ENCODE measurements at regions not wholly inside any gene's neighbourhood (a gene's known extent, or its start where the extent isn't known, plus 50 kb on each side); places are given as distances from the start of the nearest gene placed in this dataset.
"Not testable (repeated sequence)": the region's sequence is repeated elsewhere in the genome, so short reads cannot be mapped to it uniquely, and the experiment has no call there.

DNA sequence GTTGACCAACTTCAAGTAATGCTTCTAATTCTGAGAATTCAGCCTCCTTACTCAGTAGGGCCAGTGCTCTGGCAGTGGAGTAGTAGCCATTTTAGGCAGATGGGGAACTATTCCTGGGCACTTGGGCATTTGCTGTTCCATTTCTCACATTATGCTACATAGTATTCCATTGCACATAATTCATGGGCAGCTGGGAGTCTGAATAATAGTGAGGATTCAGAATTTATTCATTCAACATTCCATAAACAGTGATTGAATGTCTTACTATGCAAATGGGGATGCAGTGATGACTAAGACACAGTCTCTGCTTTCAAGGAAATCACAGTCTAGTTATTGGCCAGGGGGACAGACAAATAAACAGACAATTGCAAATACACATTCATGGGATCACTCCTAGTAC is 301.0 kb upstream of the KCNN2 start:
- no peak for DNase-seq

- no peak for DNase-seq
Observed at GRCh38 chr5:114062932-114063867, 298.7 kb upstream of the KCNN2 start.

- no peak for DNase-seq
Observed at GRCh38 chr5:114065912-114066311, 296.0 kb upstream of the KCNN2 start.

- no peak for DNase-seq
Observed at GRCh38 chr5:114070093-114070722, 291.7 kb upstream of the KCNN2 start.

- DNase-seq = no peak
Observed at GRCh38 chr5:114089259-114089658, 272.6 kb upstream of the KCNN2 start.

DNA sequence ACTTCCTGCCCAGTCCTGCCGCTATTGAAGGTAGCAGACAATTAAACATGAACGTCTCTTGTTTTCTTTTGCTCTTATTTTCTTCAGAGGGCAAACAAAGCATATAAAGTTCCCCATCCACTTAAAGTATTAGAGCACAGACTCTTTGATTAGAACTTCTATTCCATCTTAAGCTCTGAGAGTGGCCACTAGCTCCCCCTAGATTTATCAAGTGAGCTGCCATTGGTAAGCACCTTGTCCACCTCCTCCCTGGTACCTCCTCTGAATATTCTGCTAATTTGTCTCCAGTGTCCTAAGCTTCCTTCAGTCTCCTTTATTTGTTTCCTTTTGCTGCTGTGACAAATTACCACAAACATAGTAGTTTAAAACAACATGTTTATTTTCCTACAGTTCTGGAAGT is 264.3 kb upstream of the KCNN2 start:
- no peak for DNase-seq

DNA sequence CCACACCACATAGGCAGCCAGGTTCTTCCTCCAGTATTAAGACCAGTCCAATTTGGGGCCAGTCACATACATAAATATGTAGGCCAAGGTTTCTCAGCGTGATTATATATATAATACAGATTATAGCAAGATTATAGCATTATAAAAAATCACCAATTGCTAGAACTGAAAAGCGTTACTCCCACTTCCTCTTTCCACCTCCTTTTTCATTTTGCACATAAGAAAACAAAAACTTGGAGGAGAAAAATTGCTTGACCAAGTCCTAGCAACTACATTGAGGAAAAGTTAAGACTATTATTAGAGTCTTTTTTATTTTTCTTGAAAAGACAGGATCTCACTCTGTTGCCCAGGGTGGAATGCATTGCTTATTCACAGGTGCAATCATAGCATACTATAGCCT is 262.7 kb upstream of the KCNN2 start:
- no peak for DNase-seq

- no peak for DNase-seq
Observed at GRCh38 chr5:114101153-114101552, 260.7 kb upstream of the KCNN2 start.

DNA sequence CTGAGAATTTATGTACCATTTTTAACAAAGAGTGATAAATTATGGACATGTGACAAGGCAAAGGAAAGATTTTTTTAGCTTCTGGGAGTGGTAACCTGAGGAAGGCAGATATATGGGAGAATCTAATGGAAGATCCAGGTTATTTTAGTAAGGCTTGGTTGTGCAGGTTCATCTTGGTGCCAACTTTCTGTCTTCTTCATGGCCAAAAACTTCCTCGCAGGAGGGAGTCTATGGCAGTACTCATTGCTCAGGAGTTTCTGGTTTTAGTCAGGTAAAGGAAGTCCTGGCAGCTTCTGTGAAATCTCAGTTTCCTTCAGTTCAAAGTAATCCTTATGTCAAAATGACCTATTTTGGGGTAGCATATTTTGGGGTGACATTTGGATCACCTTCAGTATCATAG is 248.3 kb upstream of the KCNN2 start:
- no peak for DNase-seq

DNA sequence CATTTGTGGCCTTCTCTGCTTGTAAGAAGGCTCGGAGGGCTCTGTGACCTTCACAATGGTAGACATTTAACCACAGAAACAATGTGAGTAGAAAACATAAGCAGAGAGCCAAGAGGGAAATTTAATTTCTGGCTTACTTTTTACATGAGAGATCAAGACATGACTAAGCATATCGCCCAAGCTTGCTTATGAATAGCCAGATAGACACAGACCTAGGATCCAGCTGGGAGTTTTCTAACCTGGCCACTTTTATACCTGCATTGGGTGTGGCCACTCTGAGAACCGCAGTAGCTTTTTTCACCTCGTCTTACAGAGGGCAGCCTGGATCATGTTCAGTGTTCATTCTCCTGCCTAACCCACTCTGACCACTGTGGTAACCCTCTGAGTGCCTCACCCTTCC is 244.9 kb upstream of the KCNN2 start:
- no peak for DNase-seq

DNA sequence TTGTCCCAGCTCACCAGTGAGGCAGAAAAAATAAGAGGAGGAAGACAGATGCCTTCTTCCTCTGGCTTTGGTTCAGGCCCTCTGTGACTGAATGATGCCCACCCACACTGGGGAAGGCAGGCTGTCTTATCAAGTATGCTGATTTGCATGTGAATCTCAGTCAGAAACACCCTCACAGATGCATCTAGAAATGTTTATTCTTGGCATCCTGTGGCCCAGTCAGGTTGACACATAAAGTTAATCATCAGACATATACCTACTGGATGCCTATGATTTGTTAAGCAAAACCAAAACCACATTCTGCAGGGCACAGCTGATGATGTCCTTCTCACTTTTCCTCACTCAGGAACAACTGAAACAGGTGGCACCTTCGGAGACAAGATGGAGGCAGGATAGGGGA is 243.4 kb upstream of the KCNN2 start:
- DNase-seq = no peak

DNA sequence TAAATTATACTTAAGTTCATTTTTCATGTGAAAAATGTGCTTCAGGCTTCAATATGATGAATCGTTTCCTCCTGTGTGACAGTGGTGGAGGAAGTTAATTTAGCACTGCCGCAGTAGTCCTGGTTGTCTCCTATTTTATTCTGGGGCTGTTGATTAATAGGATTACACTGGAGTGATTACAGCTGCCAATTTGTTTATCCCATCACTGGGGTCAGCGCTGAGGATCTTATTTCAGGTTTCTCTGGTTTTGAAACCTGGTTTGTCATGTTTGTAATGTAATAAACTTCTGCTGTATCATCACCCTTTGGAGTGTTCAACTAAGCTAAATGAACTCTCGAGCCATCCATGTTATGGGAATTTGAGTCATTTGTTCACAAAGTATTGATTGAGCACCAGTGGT is 241.7 kb upstream of the KCNN2 start:
- DNase-seq = no peak

DNA sequence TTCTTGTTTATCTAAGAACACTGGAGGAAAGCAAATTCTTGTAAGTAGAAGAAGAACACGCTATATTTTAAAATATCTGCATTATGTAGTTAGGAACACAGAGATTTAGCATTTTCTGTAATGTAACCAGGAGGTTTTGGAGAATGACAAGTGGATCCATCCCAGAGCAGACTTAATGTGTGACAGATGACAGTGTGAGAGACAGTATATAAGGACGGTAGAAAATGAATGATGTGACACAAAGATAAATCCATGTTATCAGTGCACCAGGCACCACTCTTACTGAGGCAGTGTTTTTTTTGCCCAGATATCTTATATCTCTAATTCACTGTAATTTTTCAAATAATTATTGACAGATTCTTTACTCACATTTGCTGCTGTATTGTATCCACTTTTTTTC is 239.0 kb upstream of the KCNN2 start:
- DNase-seq = no peak

GRCh38 chr5:114123654-114124053 is 238.2 kb upstream of the KCNN2 start:
- DNase-seq = no peak

DNA sequence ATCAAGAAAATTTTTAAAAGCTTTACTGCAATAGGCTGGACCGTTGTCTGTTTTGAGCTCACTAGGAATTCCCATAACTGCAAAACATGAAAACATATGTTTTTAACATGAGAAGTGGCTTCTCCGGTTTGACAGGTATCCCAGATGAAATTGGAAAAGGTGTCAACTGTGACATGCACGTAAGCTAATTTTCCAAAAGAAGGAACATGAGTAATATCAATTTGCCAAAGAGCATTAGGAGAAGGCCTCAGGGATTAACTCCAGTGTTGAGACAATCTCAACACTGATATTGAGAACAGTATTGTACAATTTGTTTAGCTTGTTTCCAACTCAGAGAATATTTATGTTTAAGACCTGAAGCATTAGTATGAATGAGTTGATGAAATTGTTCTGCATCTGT is 215.5 kb upstream of the KCNN2 start:
- DNase-seq = no peak

DNA sequence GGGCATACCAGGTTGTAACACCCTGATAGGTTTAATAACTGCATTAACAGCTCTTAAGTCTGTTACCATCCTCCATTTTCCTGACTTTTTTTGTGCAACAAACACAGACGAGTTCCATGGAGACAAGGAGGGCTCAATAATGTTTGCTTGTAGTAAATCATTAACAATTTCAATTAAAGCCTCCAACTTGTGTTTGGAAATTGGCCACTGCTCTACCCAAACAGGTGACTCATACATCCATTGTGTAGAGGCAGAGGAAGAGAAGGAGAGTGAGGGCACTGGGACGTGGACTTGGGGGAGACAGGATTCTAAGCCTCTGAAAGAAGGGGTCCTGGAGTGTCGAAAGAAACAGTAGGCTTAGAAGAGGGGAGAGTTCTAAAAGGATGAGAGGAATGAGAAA is 213.6 kb upstream of the KCNN2 start:
- no peak for DNase-seq

DNA sequence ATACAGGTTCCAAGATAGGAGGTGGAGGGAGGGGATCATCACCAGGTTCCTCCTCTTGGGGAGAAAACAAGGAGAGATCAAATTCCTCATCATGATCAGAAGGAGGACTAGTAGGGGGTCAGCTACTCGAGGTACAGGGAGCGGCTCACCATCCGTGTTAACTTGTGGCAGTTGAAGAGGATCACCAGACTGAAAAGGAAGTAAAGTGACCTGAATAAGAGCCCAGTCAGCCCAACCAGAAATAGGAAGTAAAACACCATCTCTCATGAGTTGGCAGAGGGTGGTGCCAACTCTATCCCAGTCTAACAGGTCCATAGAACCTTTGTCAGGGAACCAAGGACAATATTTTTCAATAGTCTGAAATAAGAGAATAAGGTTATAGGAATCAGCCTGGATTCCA is 213.1 kb upstream of the KCNN2 start:
- DNase-seq = not testable (repeated sequence)

DNA sequence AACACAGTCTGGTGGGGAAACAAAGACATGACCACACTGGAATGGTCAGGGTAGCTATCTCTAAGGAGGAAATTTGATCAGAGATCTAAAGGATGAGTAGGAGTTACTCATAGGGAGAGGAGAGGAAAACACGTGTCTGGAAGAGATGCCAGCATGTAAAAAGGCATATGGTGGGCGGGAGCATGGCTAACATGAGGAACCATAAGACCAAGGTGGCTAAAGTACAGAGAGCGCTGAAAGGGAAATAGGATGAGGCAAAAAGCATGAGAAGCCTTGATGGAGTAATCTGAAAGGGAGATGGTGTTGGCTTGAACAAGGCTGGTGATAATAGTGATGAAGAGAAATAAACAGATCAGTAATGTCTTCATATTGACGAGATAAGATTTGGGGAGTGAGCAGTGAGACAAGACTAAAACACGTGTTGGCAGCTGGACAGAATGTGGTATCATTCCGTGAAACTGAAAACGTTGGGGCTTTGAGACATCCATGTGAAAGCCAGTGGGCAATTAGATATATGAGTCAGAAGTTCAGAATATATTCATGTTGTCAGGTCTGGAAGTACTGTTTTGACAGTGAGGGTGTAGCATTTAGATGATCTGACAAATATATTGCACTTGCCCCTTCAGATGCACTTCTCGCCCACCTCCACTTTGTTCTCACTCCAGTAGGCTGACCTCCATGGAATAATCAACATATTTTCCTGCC is 209.1 kb upstream of the KCNN2 start:
- DNase-seq = no peak

DNA sequence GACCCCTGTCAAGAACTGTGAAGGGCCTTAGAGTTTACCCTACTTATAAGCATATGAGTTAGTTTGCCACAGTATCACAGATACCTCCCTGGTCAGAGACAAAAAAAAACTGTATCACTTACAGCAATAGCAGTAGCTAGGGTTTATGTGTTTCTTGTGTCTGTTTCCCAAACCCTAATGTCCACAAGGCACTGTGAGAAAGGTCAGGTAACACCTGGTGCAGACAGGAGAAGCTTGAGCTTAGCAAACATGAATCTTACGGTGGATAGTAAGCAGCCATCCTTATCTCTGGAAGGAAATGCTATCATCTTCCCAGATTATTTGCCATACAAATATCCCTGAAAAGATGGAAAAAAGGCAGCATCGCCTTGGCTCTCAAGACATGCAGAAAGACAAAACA is 208.5 kb upstream of the KCNN2 start:
- DNase-seq = no peak

- no peak for DNase-seq
Observed at GRCh38 chr5:114153833-114154232, 208.0 kb upstream of the KCNN2 start.

DNA sequence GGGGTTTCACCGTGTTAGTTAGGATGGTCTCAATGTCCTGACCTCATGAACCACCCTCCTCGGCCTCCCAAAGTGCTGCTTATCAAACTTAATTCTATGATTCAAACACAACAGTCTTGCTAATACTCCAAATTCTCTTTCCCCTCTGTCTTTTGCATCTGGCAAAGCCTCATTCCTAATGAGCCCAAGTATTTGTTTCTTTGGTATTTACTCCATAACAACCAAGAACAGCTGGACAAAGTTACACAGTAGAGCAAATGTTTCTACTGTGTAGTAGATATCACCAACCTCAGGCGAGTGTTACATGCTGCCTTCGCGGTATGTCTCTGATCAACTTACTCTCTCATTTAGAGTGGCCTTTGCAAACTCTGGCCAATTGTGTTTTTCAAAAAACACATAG is 195.8 kb upstream of the KCNN2 start:
- no peak for DNase-seq

DNA sequence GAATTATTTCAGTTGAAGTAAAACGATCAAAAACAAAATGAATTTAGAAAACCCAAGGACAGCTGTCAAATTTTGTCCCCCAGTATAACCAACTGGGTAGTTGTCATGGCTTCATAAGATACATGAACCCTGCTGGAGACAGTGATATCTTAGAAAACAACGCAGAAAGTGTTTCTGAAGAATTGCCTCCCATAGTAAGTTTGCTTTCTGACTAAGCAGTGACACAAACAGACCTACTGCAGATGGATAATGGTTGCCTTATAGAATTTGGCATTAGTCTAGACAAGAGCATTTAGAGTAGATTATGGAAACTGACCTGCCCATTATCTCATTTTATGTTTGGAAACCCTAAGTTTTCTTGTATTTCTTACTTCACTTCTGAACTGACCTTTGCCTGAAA is 187.7 kb upstream of the KCNN2 start:
- no peak for DNase-seq

- no peak for DNase-seq
Observed at GRCh38 chr5:114174837-114175236, 187.0 kb upstream of the KCNN2 start.

GRCh38 chr5:114176356-114176755 is 185.5 kb upstream of the KCNN2 start:
- no peak for DNase-seq
